ENCODE measurements at regions not wholly inside any gene's neighbourhood (a gene's known extent, or its start where the extent isn't known, plus 50 kb on each side); places are given as distances from the start of the nearest gene placed in this dataset.
"Not testable (repeated sequence)": the region's sequence is repeated elsewhere in the genome, so short reads cannot be mapped to it uniquely, and the experiment has no call there.

DNA sequence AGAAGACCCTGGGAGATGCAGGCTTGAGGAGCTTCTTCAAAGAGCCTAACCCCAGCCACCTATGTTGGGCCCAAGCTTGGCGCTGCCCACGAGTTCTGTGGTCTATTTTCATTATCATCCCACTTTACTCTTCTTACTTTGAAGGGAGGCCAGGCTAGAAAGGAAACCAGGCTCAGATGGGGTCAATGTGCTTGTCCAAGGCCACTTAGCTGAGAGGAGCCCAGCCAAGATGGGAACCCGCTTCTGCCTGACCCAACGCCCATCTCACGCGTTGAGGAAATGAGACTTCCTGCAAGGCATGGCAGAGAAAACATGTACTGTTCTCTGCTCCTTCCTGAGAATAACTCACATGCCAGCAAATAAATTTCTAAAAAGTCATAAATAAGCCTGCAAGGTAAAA is 486.3 kb upstream of the PROK2 start:
- H3K9me3 ChIP-seq: no peaks in the 10 kb centered on the region
- H3K27ac ChIP-seq: peak overlapping the region in 1 of 2 donors; percentile 13
- H3K36me3 ChIP-seq: no peaks in the 10 kb centered on the region
- H3K4me3 ChIP-seq: no peak overlapping the region
- H3K27me3 ChIP-seq: no peaks in the 10 kb centered on the region
- DNase-seq (ENCODE audit: low spot score): no peak
- TF ChIP-seq, protein P1, sequence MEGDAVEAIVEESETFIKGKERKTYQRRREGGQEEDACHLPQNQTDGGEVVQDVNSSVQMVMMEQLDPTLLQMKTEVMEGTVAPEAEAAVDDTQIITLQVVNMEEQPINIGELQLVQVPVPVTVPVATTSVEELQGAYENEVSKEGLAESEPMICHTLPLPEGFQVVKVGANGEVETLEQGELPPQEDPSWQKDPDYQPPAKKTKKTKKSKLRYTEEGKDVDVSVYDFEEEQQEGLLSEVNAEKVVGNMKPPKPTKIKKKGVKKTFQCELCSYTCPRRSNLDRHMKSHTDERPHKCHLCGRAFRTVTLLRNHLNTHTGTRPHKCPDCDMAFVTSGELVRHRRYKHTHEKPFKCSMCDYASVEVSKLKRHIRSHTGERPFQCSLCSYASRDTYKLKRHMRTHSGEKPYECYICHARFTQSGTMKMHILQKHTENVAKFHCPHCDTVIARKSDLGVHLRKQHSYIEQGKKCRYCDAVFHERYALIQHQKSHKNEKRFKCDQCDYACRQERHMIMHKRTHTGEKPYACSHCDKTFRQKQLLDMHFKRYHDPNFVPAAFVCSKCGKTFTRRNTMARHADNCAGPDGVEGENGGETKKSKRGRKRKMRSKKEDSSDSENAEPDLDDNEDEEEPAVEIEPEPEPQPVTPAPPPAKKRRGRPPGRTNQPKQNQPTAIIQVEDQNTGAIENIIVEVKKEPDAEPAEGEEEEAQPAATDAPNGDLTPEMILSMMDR (IDR thresholded peaks at IDR 0.05): no peak
- peaks cover 0 to 51% of the 10 kb centered on the region in 2 donors for H3K4me1 ChIP-seq

DNA sequence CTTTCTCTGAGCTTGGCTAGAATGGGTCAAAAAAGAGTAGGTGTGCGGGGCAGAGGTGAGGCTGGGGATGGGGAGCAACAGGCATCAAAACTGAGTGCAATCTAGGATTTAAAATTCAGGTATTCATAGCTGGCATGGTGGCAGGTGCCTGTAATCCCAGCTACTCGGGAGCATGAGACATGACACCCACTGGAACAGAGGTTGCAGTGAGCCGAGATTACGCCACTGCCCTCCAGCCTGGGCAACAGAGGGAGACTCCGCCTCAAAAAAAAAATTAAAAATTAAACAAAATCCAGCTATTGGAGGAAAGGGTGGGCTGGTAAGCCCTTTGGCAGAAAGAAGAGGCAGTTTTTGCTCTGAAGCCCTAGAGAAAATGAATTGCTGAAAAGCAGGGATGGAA is 485.8 kb upstream of the PROK2 start:
- peaks cover 0 to 51% of the 10 kb centered on the region in 2 donors for H3K4me1 ChIP-seq
- TF ChIP-seq, protein P1 (IDR thresholded peaks at IDR 0.05): no peak

DNA sequence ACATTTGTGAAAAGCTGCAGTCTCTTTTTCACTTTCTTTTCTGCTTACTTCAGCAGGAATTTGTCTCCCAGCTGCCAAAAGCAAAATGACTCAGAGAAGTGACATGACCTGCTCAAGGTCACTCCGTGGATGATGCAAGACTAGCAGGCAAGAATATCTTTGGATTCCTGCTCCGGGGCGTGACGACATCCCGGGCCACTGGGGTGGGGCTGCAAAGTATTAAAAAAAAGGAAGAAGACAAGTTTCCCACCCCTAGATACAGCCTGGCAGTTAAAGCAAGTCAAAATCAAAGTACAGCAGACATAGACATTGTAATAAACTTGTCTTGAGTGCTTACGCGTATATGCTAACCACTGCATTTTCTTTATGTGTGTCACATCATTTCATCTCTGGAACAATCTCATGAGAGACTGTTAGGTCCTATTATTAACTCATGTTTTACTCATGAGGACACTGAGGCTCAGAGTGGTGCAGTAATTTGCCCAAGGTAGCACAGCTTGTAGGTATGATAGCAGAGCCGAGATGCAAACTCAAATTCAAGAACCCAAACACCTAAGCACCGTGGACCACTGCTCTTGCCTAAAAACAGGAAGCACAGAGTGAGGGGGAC is 485.2 kb upstream of the PROK2 start:
- peak; percentile 97 for DNase-seq (ENCODE audit: low spot score)
- Histone ChIP-seq H3K27me3 (no peaks in the 10 kb centered on the region), H3K27ac (peak overlapping the region in 1 of 2 donors; percentile 29), H3K4me1 (peaks cover 0 to 47% of the 10 kb centered on the region in 2 donors), H3K9me3 (no peaks in the 10 kb centered on the region), H3K4me3 (no peak overlapping the region), H3K36me3 (no peaks in the 10 kb centered on the region)
- TF ChIP-seq, protein P1 (IDR thresholded peaks at IDR 0.05): no peak

More for the DNA sequence above, 485.8 kb upstream of the PROK2 start:
- no peaks in the 10 kb centered on the region for H3K36me3 ChIP-seq
- no peak overlapping the region for H3K4me3 ChIP-seq
- no peak for DNase-seq (ENCODE audit: low spot score)
- H3K27ac ChIP-seq: peak overlapping the region in 1 of 2 donors; percentile 13
- H3K27me3 ChIP-seq: no peaks in the 10 kb centered on the region
- H3K9me3 ChIP-seq: no peaks in the 10 kb centered on the region

DNA sequence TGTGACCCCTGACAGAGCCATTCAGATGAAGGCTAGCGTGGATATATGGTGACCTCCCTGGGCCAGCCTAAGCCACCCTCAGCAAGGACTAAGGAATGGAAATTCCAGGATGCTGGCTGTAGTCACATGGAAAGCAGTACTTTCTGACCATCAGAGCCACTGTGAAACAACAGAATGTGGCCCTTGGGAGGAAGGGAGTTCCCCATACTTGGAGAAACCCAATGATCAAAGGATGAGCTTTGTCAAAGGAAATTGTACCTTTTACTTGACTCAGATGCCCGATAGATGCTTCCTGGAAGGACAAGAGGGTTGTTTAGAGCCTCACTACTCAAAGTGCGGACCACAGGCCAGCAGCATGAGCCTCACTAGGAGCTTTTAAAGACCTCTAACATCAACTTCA is 484.5 kb upstream of the PROK2 start:
- TF ChIP-seq, protein P1 (IDR thresholded peaks at IDR 0.05): no peak
- H3K27me3 ChIP-seq: no peaks in the 10 kb centered on the region
- H3K9me3 ChIP-seq: no peaks in the 10 kb centered on the region
- no peaks in the 10 kb centered on the region for H3K36me3 ChIP-seq
- peak overlapping the region in 1 of 2 donors; percentile 29 for H3K27ac ChIP-seq
- no peak for DNase-seq (ENCODE audit: low spot score)
- H3K4me3 ChIP-seq: no peak overlapping the region
- H3K4me1 ChIP-seq: peaks cover 0 to 40% of the 10 kb centered on the region in 2 donors

DNA sequence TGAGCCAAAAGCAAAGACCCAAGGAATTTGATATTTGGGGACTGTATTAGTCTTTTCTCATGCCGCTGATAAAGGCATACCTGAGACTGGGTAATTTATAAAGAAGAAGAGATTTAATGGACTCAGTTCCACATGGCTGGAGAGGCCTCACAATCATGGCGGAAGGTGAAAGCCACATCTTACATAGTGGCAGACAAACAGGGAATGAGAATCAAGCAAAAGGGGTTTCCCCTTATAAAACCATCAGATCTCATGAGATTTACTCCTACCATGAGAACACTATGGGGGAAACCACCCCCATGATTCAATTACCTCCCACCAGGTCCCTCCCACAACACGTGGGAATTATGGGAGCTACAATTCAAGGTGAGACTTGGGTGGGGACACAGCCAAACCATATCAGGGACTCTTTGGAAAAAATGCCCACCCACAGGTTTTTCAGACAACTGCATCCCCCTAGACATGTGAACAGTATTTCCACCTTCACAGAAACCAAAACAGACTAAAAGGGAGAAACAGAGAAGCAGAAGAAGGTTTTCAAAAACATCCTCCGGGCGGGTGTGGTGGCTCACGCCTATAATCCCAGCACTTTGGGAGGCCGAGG is 482.1 kb upstream of the PROK2 start:
- peaks cover 0 to 26% of the 10 kb centered on the region in 2 donors for H3K4me1 ChIP-seq
- not testable (repeated sequence) for DNase-seq (ENCODE audit: low spot score); H3K27me3 ChIP-seq; H3K4me3 ChIP-seq; H3K9me3 ChIP-seq; H3K36me3 ChIP-seq; H3K27ac ChIP-seq

DNA sequence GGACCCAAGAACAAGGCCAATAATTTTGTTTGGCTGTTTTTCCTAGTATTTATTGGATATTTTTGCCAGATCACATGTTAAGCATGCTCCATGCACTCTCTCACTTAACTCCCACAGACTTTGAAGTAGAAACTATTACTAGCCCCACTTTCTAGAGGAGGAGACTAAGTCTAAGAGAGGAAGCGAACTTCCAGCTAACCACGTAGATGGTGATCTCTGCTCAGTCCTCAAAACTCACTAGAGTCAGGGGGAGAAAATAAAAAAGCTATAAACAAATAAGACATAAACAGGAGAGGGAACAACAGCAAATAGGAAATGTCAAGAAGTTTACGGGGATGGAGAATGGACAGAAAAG is 481.0 kb upstream of the PROK2 start:
- H3K27ac ChIP-seq: no peak overlapping the region
- no peaks in the 10 kb centered on the region for H3K36me3 ChIP-seq
- peaks cover 0 to 25% of the 10 kb centered on the region in 2 donors for H3K4me1 ChIP-seq
- H3K4me3 ChIP-seq: no peak overlapping the region
- H3K27me3 ChIP-seq: no peaks in the 10 kb centered on the region
- DNase-seq (ENCODE audit: low spot score): no peak
- TF ChIP-seq, protein P1 (IDR thresholded peaks at IDR 0.05): no peak
- no peaks in the 10 kb centered on the region for H3K9me3 ChIP-seq

All from right atrium auricular region (tissue), 2 donors.